A549 (cell line): ENCODE measurements at regions not wholly inside any gene's neighbourhood (a gene's known extent, or its start where the extent isn't known, plus 50 kb on each side); places are given as distances from the start of the nearest gene placed in this dataset.

Source experiments
- BHLHE40 ChIP-seq: IDR thresholded peaks from 2 replicates; pipeline ENCODE4 v1.6.1; 2012; ENCODE audit warnings: low read depth, low read length, inconsistent platforms
- CHD4 ChIP-seq: fragments of 200-600 bp; sonication (generic); IDR thresholded peaks from 2 replicates; pipeline ENCODE4 v1.6.1; 2016; ENCODE audit warnings: antibody characterized with exemption, mild to moderate bottlenecking, borderline replicate concordance
- CTCF ChIP-seq: fragments of >200 bp; sonication (Bioruptor Twin); formaldehyde crosslinking; IDR thresholded peaks from 3 replicates; pipeline ENCODE4 v1.5.1; 2016
- E2F6 ChIP-seq: IDR thresholded peaks from 2 replicates; pipeline ENCODE4 v1.6.1; 2012; ENCODE audit warnings: low read depth, borderline replicate concordance
- HOXA7 ChIP-seq: fragments of 250-450 bp; sonication (Bioruptor Pico); IDR thresholded peaks from 2 replicates; pipeline ENCODE4 v1.5.0; 2020; ENCODE audit warnings: mild to moderate bottlenecking, moderate library complexity
- JUN ChIP-seq, 2 experiments: fragments of >200 bp; sonication (Bioruptor Twin); formaldehyde crosslinking; IDR thresholded peaks; 2 replicates in 1 of 2; 3 replicates in 1 of 2; pipeline ENCODE4 v1.6.1; 2016 to 2017
- MAZ ChIP-seq: fragments of 150-350 bp; IDR thresholded peaks from 2 replicates; pipeline ENCODE4 v1.6.1; 2014; ENCODE audit warnings: antibody characterized with exemption, low read depth, low read length, borderline replicate concordance
- POLR2A ChIP-seq: IDR thresholded peaks from 2 replicates; pipeline ENCODE4 v1.6.1; 2012; ENCODE audit warnings: mild to moderate bottlenecking, low read length
- RFX5 ChIP-seq: fragments of 450-650 bp; IDR thresholded peaks from 2 replicates; pipeline ENCODE4 v1.7.1; 2014; ENCODE audit warnings: antibody characterized with exemption, mild to moderate bottlenecking, moderate library complexity
- RNF2 ChIP-seq: fragments of 200-600 bp; sonication (generic); IDR thresholded peaks from 2 replicates; pipeline ENCODE4 v1.6.1; 2016; ENCODE audit warnings: low read depth, mild to moderate bottlenecking, antibody characterized with exemption, moderate library complexity, borderline replicate concordance
- USF2 ChIP-seq: fragments of 450-650 bp; IDR thresholded peaks from 2 replicates; pipeline ENCODE4 v1.6.1; 2014; ENCODE audit warnings: antibody characterized with exemption
- TF ChIP-seq, protein P1 (sequence below): fragments of 200-600 bp; sonication (generic); IDR thresholded peaks from 2 replicates; pipeline ENCODE4 v1.6.1; 2016; ENCODE audit warnings: antibody characterized with exemption, mild to moderate bottlenecking, moderate library complexity
- TF ChIP-seq, protein P2 (sequence below): fragments of 250-450 bp; sonication (Bioruptor Pico); IDR thresholded peaks from 2 replicates; pipeline ENCODE4 v1.5.0; 2020; ENCODE audit warnings: low read depth, mild to moderate bottlenecking, moderate library complexity

DNA sequence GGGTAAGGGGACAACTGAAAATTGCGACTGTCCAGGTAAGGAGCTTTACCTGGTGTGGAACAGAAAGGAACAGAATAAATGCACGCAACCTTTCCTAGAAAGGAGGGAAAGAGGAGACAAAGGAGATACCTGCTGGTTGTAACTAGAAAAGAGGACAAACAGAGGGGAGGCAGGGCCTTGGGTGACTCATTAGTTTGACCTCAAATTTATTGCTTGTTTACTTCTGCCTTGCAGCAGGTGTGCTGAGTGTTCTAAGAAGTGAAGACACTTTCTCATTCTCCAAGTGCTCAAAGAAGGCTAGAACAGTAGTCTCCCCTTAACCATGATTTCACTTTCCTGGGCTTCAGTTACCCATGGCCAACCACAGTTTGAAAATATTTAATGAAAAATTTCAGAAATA, 123.1 kb upstream of the BOD1L1 start:
- TF ChIP-seq BHLHE40 = no peak
- no peak for TF ChIP-seq CTCF
- no peak for TF ChIP-seq RNF2
- TF ChIP-seq USF2 = no peak
- TF ChIP-seq MAZ = no peak
- TF ChIP-seq, protein P1, sequence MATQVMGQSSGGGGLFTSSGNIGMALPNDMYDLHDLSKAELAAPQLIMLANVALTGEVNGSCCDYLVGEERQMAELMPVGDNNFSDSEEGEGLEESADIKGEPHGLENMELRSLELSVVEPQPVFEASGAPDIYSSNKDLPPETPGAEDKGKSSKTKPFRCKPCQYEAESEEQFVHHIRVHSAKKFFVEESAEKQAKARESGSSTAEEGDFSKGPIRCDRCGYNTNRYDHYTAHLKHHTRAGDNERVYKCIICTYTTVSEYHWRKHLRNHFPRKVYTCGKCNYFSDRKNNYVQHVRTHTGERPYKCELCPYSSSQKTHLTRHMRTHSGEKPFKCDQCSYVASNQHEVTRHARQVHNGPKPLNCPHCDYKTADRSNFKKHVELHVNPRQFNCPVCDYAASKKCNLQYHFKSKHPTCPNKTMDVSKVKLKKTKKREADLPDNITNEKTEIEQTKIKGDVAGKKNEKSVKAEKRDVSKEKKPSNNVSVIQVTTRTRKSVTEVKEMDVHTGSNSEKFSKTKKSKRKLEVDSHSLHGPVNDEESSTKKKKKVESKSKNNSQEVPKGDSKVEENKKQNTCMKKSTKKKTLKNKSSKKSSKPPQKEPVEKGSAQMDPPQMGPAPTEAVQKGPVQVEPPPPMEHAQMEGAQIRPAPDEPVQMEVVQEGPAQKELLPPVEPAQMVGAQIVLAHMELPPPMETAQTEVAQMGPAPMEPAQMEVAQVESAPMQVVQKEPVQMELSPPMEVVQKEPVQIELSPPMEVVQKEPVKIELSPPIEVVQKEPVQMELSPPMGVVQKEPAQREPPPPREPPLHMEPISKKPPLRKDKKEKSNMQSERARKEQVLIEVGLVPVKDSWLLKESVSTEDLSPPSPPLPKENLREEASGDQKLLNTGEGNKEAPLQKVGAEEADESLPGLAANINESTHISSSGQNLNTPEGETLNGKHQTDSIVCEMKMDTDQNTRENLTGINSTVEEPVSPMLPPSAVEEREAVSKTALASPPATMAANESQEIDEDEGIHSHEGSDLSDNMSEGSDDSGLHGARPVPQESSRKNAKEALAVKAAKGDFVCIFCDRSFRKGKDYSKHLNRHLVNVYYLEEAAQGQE = no peak
- TF ChIP-seq CHD4 = no peak
- TF ChIP-seq HOXA7 = no peak
- TF ChIP-seq RFX5 = no peak
- TF ChIP-seq, protein P2, sequence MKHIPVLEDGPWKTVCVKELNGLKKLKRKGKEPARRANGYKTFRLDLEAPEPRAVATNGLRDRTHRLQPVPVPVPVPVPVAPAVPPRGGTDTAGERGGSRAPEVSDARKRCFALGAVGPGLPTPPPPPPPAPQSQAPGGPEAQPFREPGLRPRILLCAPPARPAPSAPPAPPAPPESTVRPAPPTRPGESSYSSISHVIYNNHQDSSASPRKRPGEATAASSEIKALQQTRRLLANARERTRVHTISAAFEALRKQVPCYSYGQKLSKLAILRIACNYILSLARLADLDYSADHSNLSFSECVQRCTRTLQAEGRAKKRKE (CRISPR knock-in tag) = no peak
- no peak for TF ChIP-seq JUN (IDR thresholded peaks at IDR 0.05)
- TF ChIP-seq E2F6 = no peak
- no peak for TF ChIP-seq POLR2A
